ENCODE measurements at regions not wholly inside any gene's neighbourhood (a gene's known extent, or its start where the extent isn't known, plus 50 kb on each side); places are given as distances from the start of the nearest gene placed in this dataset.
A peak's percentile ranks its signal among the peaks of the same experiment; 100 is the strongest.

GRCh38 chr6:104613416-104614001 is 246.2 kb downstream of the HACE1 start:
- no peak for DNase-seq

- DNase-seq = no peak
Measured at GRCh38 chr6:104612541-104612940, 247.2 kb downstream of the HACE1 start.

GRCh38 chr6:104608101-104608500 is 251.6 kb downstream of the HACE1 start:
- no peak for DNase-seq

- DNase-seq = no peak
Measured at GRCh38 chr6:104607501-104607900, 252.2 kb downstream of the HACE1 start.

- no peak for DNase-seq
Measured at GRCh38 chr6:104606361-104606760, 253.4 kb downstream of the HACE1 start.

GRCh38 chr6:104604685-104605084 is 255.0 kb downstream of the HACE1 start:
- no peak for DNase-seq

- peak; percentile 11 to 42 (median 14) for DNase-seq
Measured at GRCh38 chr6:104603108-104603745, 256.5 kb downstream of the HACE1 start.

- no peak for DNase-seq
Measured at GRCh38 chr6:104601721-104602120, 258.0 kb downstream of the HACE1 start.

GRCh38 chr6:104601131-104601651 is 258.5 kb downstream of the HACE1 start:
- DNase-seq = peak; percentile 1 to 32 (median 30)

GRCh38 chr6:104600639-104600931 is 259.1 kb downstream of the HACE1 start:
- no peak for DNase-seq

- DNase-seq = no peak
Measured at GRCh38 chr6:104599821-104600638, 259.7 kb downstream of the HACE1 start.

- no peak for DNase-seq
Measured at GRCh38 chr6:104597541-104598050, 262.1 kb downstream of the HACE1 start.

GRCh38 chr6:104596091-104596490 is 263.6 kb downstream of the HACE1 start:
- no peak for DNase-seq

- no peak for DNase-seq
Measured at GRCh38 chr6:104595311-104595820, 264.4 kb downstream of the HACE1 start.

GRCh38 chr6:104591573-104592334 is 268.0 kb downstream of the HACE1 start:
- no peak for DNase-seq

- DNase-seq = no peak
Measured at GRCh38 chr6:104589940-104590339, 269.8 kb downstream of the HACE1 start.

GRCh38 chr6:104585646-104586045 is 274.1 kb downstream of the HACE1 start:
- DNase-seq = no peak

- no peak for DNase-seq
Measured at GRCh38 chr6:104580452-104580851, 279.3 kb downstream of the HACE1 start.

- no peak for DNase-seq
Measured at GRCh38 chr6:104579310-104579863, 280.3 kb downstream of the HACE1 start.

GRCh38 chr6:104575536-104575935 is 284.2 kb downstream of the HACE1 start:
- no peak for DNase-seq

- DNase-seq = no peak
Measured at GRCh38 chr6:104574135-104574750, 285.5 kb downstream of the HACE1 start.

GRCh38 chr6:104573350-104573749 is 286.4 kb downstream of the HACE1 start:
- no peak for DNase-seq

Measured in suppressor macrophage treated with lipopolysaccharide for 1 hour (primary cell).